ENCODE measurements at regions not wholly inside any gene's neighbourhood (a gene's known extent, or its start where the extent isn't known, plus 50 kb on each side); places are given as distances from the start of the nearest gene placed in this dataset.

DNA sequence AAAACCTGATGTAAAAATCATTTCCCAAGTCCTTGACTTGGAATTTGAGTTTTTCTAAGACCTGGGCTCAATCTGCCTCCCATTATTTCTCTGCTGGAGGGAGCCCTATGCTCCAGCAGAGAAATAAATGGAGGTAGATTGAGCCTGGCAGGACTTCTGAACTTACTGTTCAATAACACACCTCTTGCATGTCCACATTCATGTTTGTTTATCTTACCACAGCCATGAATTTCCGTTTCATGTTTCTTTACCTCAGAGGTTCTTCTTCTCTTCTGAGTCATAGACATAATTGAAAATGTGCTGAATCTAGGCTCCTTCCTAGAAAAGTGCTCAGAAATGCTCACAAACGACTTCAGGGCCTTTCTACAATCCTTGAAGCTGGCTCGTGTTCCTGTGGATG lies 170.8 kb downstream of the PMAIP1 start:
- ChIA-PET POLR2A (no interaction called here), CTCF (interaction anchor here (0.5 kb wide), 1 partner anchor 546 kb away, joined by 3 read pairs; no protein-coding TSS in a partner anchor), RAD21 (ENCODE audit: unreplicated experiment) (no interaction called here), SMC1A (ENCODE audit: uncharacterized antibody, unreplicated experiment) (interaction anchor here (0.6 kb wide), 1 partner anchor 61 kb away, joined by 3 read pairs; no protein-coding TSS in a partner anchor)
- no peaks in the 10 kb centered on the region for H3K4me1 ChIP-seq (ENCODE audit: control insufficient read depth, insufficient read depth, low read length)
- H3K79me2 ChIP-seq (ENCODE audit: control insufficient read depth, insufficient read depth, low read length), result no peaks in the 10 kb centered on the region
- H3K4me2 ChIP-seq (ENCODE audit: control insufficient read depth, insufficient read depth), result no peak overlapping the region
- ATAC-seq, result no peak
- H3K9ac ChIP-seq (ENCODE audit: control insufficient read depth, insufficient read depth, low read length), result no peak overlapping the region
- no peaks in the 10 kb centered on the region for H3K27me3 ChIP-seq (replicated peaks in 1 of 2; ENCODE audit: control insufficient read depth in 2 of 2, insufficient read depth in 2 of 2, low read length in 1 of 2)
- no peaks in the 10 kb centered on the region; the same call in 2 of the 3 replicates for H3K9me3 ChIP-seq (replicated peaks; ENCODE audit: control insufficient read depth, insufficient read depth, low read length)
- FAIRE-seq, result no peak
- no peak overlapping the region for H2AFZ ChIP-seq (ENCODE audit: control insufficient read depth, low read depth, low read length)
- intact Hi-C loops (cut with micrococcal nuclease; ENCODE audit: unreplicated experiment) (no loop called here), in situ Hi-C loops (cut with MboI) (no loop called here)
- H3K4me3 ChIP-seq, result no peak overlapping the region
- no peak overlapping the region for H3K27ac ChIP-seq (ENCODE audit: control insufficient read depth, insufficient read depth)
- H3K36me3 ChIP-seq (ENCODE audit: control insufficient read depth in 2 of 2, insufficient read depth in 2 of 2, low read length in 1 of 2), result no peaks in the 10 kb centered on the region
- no peaks in the 10 kb centered on the region for H4K20me1 ChIP-seq (ENCODE audit: control insufficient read depth, insufficient read depth)
- DNase-seq (ENCODE audit: low read depth, low spot score), result no peak
- BruUV-seq (replicated peaks), result no TSS peak
- TF ChIP-seq CHD2 (IDR thresholded peaks at IDR 0.05; ENCODE audit: borderline replicate concordance, low read depth, low read length), result no peak
- TF ChIP-seq DPF2 (IDR thresholded peaks at IDR 0.05), result no peak
- no peak for TF ChIP-seq CBX5 (IDR thresholded peaks at IDR 0.05; ENCODE audit: low read depth)
- no peak for TF ChIP-seq E4F1 (IDR thresholded peaks at IDR 0.05; ENCODE audit: borderline replicate concordance, partially characterized antibody)
- no peak for TF ChIP-seq GABPA (IDR thresholded peaks at IDR 0.05; ENCODE audit: low read depth)
- no peak for TF ChIP-seq MYB (IDR thresholded peaks at IDR 0.05; ENCODE audit: borderline replicate concordance, low read depth, low read length)
- TF ChIP-seq ZSCAN29 (IDR thresholded peaks at IDR 0.05), result no peak
- TF ChIP-seq EED (IDR thresholded peaks at IDR 0.05; ENCODE audit: low read depth), result no peak
- WGBS (ENCODE audit: insufficient coverage, insufficient replicate concordance, low lambda C conversion rate, missing lambda C conversion rate), result 0% methylated on average over 3 of the region's 3 CpGs

Data from GM12878 (cell line).